ENCODE measurements at regions not wholly inside any gene's neighbourhood (a gene's known extent, or its start where the extent isn't known, plus 50 kb on each side); places are given as distances from the start of the nearest gene placed in this dataset.
"Not testable (repeated sequence)": the region's sequence is repeated elsewhere in the genome, so short reads cannot be mapped to it uniquely, and the experiment has no call there.

DNA sequence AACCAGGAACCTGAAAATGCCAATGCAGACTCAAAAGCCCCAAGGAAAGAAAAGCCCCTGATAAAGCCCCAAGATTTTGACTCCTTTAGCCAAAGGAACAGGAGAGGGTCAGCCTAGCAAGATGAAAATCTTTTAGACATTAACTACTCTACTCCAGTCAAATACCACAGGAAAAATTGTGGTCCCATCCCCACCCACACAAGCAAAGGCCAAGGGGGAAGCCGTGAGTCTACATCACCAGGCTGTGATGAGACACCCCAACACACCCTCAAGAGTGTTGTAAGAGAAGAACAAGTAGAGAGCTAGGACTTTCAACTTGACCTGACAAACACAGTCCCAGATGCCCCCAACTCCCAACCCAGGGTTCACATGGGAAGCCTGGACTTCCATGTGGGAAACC, 192.8 kb upstream of the NR5A2 start:
- TF ChIP-seq, protein P1, sequence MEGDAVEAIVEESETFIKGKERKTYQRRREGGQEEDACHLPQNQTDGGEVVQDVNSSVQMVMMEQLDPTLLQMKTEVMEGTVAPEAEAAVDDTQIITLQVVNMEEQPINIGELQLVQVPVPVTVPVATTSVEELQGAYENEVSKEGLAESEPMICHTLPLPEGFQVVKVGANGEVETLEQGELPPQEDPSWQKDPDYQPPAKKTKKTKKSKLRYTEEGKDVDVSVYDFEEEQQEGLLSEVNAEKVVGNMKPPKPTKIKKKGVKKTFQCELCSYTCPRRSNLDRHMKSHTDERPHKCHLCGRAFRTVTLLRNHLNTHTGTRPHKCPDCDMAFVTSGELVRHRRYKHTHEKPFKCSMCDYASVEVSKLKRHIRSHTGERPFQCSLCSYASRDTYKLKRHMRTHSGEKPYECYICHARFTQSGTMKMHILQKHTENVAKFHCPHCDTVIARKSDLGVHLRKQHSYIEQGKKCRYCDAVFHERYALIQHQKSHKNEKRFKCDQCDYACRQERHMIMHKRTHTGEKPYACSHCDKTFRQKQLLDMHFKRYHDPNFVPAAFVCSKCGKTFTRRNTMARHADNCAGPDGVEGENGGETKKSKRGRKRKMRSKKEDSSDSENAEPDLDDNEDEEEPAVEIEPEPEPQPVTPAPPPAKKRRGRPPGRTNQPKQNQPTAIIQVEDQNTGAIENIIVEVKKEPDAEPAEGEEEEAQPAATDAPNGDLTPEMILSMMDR (IDR thresholded peaks at IDR 0.05; ENCODE audit: extremely low read depth, insufficient read depth, missing control alignments) = no peak
- in situ Hi-C loops (cut with MboI; ENCODE audit: low pct_unique_long_range_greater_than_20kb, low sequenced_read_pairs, unreplicated experiment) = no loop called here
- DNase-seq (ENCODE audit: low spot score) = no peak

DNA sequence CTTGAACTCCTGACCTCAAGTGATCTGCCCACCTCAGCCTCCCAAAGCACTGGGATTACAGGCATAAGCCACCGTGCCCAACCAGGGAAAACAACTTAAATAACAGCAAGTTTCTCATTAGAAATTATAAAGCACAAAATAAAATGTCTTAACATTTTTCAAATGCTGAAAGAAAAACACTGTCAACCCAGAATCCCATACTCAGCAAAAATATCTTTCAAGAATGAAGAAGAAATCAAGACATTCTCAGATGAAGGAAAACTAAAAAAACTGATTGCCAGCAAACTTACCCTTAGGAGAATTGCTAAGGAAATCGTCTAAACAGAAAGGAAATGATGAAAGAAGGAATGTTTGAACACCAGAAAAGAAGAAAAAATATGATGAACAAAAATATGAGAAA, 191.1 kb upstream of the NR5A2 start:
- DNase-seq (ENCODE audit: low spot score) = no peak
- in situ Hi-C loops (cut with MboI; ENCODE audit: low pct_unique_long_range_greater_than_20kb, low sequenced_read_pairs, unreplicated experiment) = no loop called here
- TF ChIP-seq, protein P1 (IDR thresholded peaks at IDR 0.05; ENCODE audit: extremely low read depth, insufficient read depth, missing control alignments) = no peak

DNA sequence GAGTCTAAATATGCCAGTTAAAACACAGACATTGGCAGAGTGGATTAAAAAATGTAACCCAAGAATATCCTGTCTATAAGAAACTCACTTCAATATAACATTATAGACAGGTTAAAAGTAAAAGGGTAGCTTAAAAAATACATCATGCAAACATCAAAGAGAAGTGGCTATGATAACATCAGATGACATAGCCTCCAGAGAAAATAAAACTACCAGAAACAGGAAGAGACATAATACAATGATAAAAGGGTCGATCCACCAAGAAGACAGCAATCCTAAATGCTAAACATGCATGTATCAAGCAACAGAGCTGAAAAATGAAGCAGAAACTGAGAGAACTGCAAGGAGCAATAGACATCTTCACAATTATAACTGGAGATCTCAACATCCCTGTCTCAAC, 190.2 kb upstream of the NR5A2 start:
- DNase-seq (ENCODE audit: low spot score) = no peak
- in situ Hi-C loops (cut with MboI; ENCODE audit: low pct_unique_long_range_greater_than_20kb, low sequenced_read_pairs, unreplicated experiment) = no loop called here
- TF ChIP-seq, protein P1 (IDR thresholded peaks at IDR 0.05; ENCODE audit: extremely low read depth, insufficient read depth, missing control alignments) = no peak

DNA sequence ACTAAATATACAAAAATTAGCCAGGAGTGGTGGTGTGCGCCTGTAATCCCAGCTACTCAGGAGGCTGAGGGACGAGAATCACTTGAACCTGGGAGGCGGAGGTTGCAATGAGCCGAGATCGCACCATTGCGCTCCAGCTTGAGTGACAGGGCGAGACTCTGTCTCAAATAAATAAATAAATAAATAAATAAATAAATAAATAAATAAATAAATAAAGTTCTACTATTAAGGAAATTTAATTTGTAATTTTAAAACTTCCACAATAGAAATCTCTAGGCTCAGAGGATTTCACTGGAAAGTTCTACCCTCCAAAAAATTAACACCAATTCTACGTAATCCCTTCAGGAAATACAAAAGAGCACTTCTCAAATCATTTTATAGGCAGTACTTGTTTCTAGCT, 187.9 kb upstream of the NR5A2 start:
- DNase-seq (ENCODE audit: low spot score); in situ Hi-C loops (cut with MboI; ENCODE audit: low pct_unique_long_range_greater_than_20kb, low sequenced_read_pairs, unreplicated experiment): not testable (repeated sequence)

DNA sequence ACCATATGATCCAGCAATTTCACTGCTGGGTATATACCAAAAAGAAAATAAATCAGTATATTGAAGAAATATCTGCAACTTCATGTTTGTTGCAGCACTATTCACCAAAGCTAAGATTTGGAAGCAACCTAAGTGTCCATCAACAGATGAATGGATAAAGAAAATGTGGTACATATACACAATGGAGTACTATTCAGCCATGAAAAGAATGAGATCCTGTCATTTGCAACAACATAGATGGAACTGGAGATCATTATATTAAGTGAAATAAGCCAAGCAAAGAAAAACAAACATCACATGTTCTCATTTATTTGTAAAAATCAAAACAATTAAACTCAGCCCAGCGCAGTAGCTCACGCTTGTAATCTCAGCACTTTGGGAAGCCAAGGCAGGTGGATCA, 184.4 kb upstream of the NR5A2 start:
- in situ Hi-C loops (cut with MboI; ENCODE audit: low pct_unique_long_range_greater_than_20kb, low sequenced_read_pairs, unreplicated experiment); DNase-seq (ENCODE audit: low spot score): not testable (repeated sequence)

DNA sequence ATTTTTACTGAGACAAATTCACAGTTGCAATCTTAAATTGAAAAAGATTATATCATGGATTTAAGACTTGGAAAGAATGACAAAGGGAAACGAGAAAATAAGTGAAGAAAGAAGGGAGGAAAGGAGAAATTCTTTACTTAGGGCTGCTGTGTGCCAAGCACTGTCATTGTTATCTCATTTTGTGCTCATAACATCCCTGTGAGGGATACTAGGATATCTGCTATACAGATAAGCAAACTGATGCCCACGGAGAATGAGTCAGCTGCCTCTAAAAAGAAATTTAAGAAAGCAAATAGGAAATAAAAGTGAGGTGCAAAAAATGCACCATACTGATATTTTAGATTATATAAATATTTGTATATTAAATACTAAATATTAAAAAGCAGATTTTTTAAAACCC, 183.6 kb upstream of the NR5A2 start:
- in situ Hi-C loops (cut with MboI; ENCODE audit: low pct_unique_long_range_greater_than_20kb, low sequenced_read_pairs, unreplicated experiment) = no loop called here
- TF ChIP-seq, protein P1 (IDR thresholded peaks at IDR 0.05; ENCODE audit: extremely low read depth, insufficient read depth, missing control alignments) = no peak
- no peak for DNase-seq (ENCODE audit: low spot score)

DNA sequence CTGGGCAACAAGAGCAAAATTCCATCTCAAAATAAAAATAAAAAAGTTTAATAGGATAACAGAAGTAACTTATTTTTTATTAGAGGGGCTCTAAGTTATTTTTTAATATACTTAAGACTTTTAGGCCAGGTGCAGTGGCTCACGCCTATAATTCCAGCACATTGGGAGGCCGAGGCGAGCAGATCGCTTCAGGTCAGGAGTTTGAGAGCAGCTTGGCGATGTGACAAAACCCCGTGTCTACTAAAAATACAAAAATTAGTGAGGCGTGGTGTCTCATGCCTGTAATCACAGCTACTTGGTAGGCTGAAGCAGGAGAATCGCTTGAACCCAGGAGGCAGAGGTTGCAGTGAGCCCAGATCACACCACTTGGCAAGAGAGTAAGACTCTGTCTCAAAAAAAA, 180.5 kb upstream of the NR5A2 start:
- TF ChIP-seq, protein P1 (IDR thresholded peaks at IDR 0.05; ENCODE audit: extremely low read depth, insufficient read depth, missing control alignments) = no peak
- no peak for DNase-seq (ENCODE audit: low spot score)
- in situ Hi-C loops (cut with MboI; ENCODE audit: low pct_unique_long_range_greater_than_20kb, low sequenced_read_pairs, unreplicated experiment) = no loop called here

DNA sequence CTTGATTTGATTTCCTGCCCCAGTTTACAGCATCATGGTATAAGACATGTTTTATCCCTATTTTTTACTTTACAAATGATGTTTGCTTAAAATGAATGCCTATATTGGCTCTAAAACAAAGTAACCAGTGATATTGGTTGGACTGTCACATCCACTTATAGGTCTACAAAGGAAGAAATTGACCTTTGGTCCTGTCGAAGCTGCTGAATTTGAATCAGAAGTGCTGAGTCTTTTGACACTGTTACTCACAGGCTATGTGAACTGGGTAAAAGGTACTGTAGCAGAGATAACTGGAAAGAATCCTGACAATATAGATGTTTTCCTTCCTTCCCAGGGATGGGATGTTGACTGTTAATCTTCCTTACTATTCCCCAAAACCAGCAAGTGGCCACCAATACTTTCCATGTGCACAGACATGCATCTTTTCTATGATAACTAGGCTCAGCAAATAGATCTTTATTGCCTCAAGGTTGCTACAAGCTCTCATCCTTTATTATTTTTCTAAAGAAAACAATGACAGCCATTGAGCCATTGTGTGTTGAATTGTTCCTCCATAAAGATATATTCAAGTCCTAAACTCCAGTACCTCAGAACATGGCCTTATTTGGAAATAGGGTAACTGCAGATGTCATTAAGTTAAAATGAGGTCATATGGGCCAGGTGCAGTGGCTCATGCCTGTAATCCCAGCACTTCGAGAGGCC, 175.9 kb upstream of the NR5A2 start:
- TF ChIP-seq, protein P1 (IDR thresholded peaks at IDR 0.05; ENCODE audit: extremely low read depth, insufficient read depth, missing control alignments) = no peak
- no peak for DNase-seq (ENCODE audit: low spot score)
- in situ Hi-C loops (cut with MboI; ENCODE audit: low pct_unique_long_range_greater_than_20kb, low sequenced_read_pairs, unreplicated experiment) = no loop called here

Measured in GM13977 (cell line).